HG02938 (cell line): ENCODE measurements at regions not wholly inside any gene's neighbourhood (a gene's known extent, or its start where the extent isn't known, plus 50 kb on each side); places are given as distances from the start of the nearest gene placed in this dataset.
"Not testable (repeated sequence)": the region's sequence is repeated elsewhere in the genome, so short reads cannot be mapped to it uniquely, and the experiment has no call there.

Source experiments
- ATAC-seq: cut with Tn5 transposase; IDR thresholded peaks from one replicate; pipeline ENCODE4 v1.9.1; 2021; ENCODE audit warnings: mild to moderate bottlenecking, moderate library complexity; ENCODE audit not compliant: unreplicated experiment

- not testable (repeated sequence) for ATAC-seq
These were observed 107.6 kb upstream of the ADGRG2 start for GRCh38 chrX:19229896-19230295.

GRCh38 chrX:19237901-19238300 lies 105.8 kb upstream of the PDHA1 start:
- ATAC-seq: no peak

- no peak for ATAC-seq
These were observed 100.3 kb upstream of the PDHA1 start for GRCh38 chrX:19243431-19243830.

DNA sequence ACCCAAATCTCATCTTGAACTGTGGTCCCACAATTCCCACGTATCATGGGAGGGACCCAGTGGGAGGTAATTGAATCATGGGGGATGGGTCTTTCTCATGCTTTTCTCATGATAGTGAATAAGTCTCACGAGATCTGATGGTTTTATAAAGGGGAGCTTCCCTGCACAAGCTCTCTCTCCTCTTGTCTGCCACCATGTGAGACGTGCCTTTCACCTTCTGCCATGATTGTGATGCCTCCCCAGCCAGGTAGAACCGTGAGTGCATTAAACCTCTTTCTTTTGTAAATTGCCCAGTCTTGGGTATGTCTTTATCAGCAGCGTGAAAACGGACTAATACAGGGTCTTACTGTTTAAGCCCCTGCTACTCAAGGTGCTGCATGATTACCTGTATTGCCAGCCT lies 98.8 kb upstream of the PDHA1 start:
- ATAC-seq: not testable (repeated sequence)

- ATAC-seq: no peak
These were observed 97.9 kb upstream of the PDHA1 start for GRCh38 chrX:19245711-19246269.

GRCh38 chrX:19256986-19257385 lies 86.7 kb upstream of the PDHA1 start:
- ATAC-seq: no peak

GRCh38 chrX:19261026-19261425 lies 82.7 kb upstream of the PDHA1 start:
- not testable (repeated sequence) for ATAC-seq

DNA sequence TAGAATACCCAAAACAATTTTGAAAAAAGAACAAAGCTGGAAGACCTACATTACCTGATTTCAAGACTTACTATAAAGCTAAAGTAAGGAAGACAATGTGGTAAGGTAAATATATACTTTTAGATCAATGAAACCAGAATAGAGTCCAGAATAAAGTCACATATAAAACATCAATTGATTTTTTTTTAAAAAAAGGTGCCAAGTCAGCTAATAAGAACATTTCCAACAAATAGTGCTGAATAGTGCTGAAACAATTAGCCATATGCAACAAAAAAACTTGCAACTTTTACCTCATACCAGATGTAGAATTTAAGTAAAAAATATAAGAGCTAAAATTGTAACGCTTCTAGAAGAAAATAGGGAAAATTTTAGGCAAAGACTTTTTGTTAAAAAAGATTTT lies 73.0 kb upstream of the PDHA1 start:
- ATAC-seq: no peak

- no peak for ATAC-seq
These were observed 71.3 kb upstream of the PDHA1 start for GRCh38 chrX:19272452-19272851.

- no peak for ATAC-seq
These were observed 63.1 kb upstream of the PDHA1 start for GRCh38 chrX:19280636-19281035.

DNA sequence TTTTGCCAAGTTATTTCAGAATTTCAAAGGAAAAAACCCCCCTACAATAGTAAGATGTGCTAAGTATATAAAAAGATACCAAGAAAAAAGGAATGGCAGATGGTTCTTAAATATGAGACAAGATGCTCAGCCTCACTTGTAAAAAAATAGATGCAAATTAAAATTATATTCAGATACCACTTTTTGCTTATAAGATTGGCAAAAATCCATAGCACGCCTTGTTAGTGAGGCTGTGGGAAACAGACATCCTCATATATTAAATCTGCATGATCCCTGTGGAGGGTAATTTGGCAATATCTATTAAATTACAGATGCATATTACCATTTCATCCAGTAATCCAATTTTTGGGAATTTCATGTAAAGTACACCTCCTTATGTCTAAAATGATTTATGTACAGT lies 62.5 kb upstream of the PDHA1 start:
- ATAC-seq: no peak

DNA sequence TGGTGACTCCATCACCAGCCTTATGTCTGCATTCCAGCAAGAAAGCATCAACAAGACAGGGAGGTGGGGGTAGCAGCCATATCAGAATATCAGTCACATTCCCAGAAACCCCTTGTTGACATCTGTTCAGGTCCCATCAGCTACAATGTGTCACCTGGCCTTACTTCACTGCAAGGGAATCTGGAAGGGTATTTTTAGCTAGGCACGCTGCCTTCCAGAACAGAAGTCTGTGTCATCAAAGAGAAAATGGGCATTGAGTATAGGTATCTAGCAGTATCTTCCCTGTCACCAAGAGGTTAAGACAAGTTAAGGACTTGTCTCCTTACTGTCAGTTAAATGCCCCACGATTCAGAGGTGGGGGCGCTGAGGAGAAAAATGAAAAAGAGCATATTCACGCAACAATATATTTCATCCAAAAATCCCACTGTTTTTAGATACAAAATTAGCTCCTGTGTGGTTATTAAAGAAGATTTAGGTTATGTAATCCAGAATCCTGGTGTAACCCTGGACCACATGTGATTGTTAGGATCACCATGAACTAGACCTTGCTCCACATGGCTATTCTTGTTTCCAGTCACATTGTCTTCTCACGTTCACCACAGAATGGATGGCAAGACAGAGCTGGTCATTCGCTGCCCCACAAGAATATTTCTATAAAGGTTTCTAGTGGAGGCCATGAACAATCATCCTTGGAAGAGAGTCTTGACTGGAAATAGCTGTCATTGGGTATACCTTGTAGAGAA lies 60.0 kb upstream of the PDHA1 start:
- ATAC-seq: no peak

GRCh38 chrX:19285857-19286256 lies 57.9 kb upstream of the PDHA1 start:
- ATAC-seq: no peak

- no peak for ATAC-seq
These were observed 52.6 kb upstream of the PDHA1 start for GRCh38 chrX:19291086-19291485.

DNA sequence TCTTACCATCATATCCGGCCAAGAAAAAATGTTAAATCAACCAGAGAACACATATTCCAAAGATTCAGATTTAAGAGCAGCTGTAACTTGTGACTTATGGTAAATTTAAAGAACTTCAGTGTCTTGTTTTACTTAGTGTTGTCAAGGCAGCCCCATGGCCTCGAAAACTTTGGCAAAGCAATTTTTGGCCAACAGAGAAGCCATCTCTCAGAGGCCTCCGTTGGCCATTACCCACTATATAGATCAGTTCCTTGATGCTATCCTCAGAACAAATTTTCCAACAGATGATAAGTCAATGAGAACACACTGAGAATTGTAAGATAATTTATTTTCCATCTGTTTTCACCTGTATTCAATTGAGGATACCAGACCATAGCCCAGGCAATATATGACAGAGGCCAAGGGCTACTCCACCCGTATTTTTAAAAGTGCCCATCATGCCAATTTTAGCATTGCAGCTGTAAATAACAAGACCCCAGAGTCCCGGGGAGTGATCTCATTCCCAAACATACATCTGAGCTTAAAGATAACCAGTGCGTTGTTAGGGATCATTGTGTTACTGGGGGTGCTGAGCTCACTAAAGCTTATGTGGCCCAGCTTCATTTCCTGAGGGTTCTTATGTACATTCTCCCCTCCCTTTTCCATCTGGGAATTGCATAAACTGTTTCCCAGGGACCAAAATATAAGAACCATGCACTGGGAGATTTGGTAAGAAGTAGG lies 50.0 kb upstream of the PDHA1 start:
- ATAC-seq: no peak
